Glutamatergic neuron (in vitro differentiated cells): ENCODE measurements at regions not wholly inside any gene's neighbourhood (a gene's known extent, or its start where the extent isn't known, plus 50 kb on each side); places are given as distances from the start of the nearest gene placed in this dataset.

Source experiments
- DNase-seq: peaks from one replicate; pipeline ENCODE4 v3.0.0; 2022
- H3K27ac Mint-ChIP-seq: one replicate; pipeline ENCODE4 v1.8.0; 2020; ENCODE audit warnings: mild to moderate bottlenecking, mixed read lengths, inconsistent platforms; ENCODE audit not compliant: unreplicated experiment
- H3K27me3 Mint-ChIP-seq: one replicate; pipeline ENCODE4 v1.8.0; 2020; ENCODE audit warnings: mild to moderate bottlenecking, moderate library complexity, mixed read lengths, inconsistent platforms; ENCODE audit not compliant: unreplicated experiment
- H3K36me3 Mint-ChIP-seq: one replicate; pipeline ENCODE4 v1.8.0; 2020; ENCODE audit warnings: mild to moderate bottlenecking, mixed read lengths, inconsistent platforms; ENCODE audit not compliant: unreplicated experiment
- H3K4me1 Mint-ChIP-seq: one replicate; pipeline ENCODE4 v1.8.0; 2020; ENCODE audit warnings: mild to moderate bottlenecking, low read depth, mixed read lengths, inconsistent platforms; ENCODE audit not compliant: unreplicated experiment
- H3K4me3 Mint-ChIP-seq: one replicate; pipeline ENCODE4 v1.8.0; 2020; ENCODE audit warnings: mild to moderate bottlenecking, mixed read lengths, inconsistent platforms; ENCODE audit not compliant: unreplicated experiment
- H3K9me3 Mint-ChIP-seq: one replicate; pipeline ENCODE4 v1.8.0; 2020; ENCODE audit warnings: mild to moderate bottlenecking, moderate library complexity, mixed read lengths, inconsistent platforms; ENCODE audit not compliant: unreplicated experiment
- TF ChIP-seq, protein P1 (sequence below): fragments of 200-600 bp; sonication (generic); IDR thresholded peaks from one replicate; pipeline ENCODE4 v1.5.0; 2021; ENCODE audit not compliant: partially characterized antibody, unreplicated experiment

DNA sequence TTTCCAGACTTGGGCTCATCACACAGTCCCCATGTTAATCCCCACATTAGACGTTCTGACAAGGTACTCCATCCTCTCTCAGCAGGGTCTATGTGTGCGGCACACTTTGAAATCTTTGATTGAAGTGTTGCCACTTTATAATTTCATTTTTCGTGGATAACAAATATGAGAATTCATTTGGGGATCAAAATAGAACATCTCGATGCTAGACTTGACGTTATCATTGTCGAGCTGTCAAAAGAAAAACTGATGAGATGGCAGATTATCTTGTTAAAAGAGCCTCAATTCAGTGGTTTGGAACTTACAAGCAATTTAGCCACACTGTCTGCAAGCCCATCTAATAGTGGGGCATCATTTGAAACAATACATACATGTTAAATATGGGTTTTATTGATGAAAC lies 91.2 kb upstream of the SULT1C3 start:
- DNase-seq = no peak
- Mint-ChIP-seq H3K27ac (no peak overlapping the region), H3K36me3 (no peaks in the 10 kb centered on the region), H3K4me1 (no peaks in the 10 kb centered on the region), H3K4me3 (no peak overlapping the region), H3K27me3 (no peaks in the 10 kb centered on the region), H3K9me3 (no peaks in the 10 kb centered on the region)
- TF ChIP-seq, protein P1, sequence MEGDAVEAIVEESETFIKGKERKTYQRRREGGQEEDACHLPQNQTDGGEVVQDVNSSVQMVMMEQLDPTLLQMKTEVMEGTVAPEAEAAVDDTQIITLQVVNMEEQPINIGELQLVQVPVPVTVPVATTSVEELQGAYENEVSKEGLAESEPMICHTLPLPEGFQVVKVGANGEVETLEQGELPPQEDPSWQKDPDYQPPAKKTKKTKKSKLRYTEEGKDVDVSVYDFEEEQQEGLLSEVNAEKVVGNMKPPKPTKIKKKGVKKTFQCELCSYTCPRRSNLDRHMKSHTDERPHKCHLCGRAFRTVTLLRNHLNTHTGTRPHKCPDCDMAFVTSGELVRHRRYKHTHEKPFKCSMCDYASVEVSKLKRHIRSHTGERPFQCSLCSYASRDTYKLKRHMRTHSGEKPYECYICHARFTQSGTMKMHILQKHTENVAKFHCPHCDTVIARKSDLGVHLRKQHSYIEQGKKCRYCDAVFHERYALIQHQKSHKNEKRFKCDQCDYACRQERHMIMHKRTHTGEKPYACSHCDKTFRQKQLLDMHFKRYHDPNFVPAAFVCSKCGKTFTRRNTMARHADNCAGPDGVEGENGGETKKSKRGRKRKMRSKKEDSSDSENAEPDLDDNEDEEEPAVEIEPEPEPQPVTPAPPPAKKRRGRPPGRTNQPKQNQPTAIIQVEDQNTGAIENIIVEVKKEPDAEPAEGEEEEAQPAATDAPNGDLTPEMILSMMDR = no peak

DNA sequence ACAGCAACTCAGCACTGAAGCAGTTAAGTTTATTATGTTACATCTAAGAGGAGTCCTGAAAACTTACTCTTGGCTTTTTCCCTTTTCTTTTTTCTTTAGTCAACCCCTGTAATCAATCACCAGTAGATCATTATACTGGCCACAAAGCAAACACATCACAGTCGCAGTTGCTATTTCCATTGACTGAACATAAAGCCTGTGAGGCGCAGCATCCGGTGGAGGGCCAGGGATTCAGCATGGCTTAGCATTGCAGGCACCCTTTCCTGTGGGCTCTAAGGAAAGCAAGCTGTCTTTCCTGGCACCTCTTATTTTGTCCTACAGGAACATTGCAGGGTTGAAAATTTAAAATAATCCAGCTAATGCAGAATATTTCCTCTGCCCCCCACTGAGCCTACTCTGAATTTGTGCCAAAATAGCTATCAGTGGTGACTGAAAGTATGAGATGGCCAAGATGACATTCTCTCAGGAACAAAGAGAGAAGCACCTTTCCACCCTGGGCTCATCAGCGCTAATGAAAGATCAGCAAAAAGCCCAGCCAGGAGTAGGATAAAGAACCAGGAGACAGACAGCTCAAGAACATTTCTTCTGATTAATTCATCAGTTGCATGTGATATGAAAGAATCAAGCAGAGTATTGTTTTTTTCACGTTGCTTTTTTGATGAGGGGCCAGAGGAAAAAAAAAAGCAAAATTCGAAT lies 85.3 kb upstream of the SULT1C3 start:
- H3K4me1 Mint-ChIP-seq = no peaks in the 10 kb centered on the region
- H3K27ac Mint-ChIP-seq = no peak overlapping the region
- no peak overlapping the region for H3K4me3 Mint-ChIP-seq
- H3K9me3 Mint-ChIP-seq = no peaks in the 10 kb centered on the region
- no peaks in the 10 kb centered on the region for H3K27me3 Mint-ChIP-seq
- no peak for DNase-seq
- TF ChIP-seq, protein P1 = no peak
- no peaks in the 10 kb centered on the region for H3K36me3 Mint-ChIP-seq

DNA sequence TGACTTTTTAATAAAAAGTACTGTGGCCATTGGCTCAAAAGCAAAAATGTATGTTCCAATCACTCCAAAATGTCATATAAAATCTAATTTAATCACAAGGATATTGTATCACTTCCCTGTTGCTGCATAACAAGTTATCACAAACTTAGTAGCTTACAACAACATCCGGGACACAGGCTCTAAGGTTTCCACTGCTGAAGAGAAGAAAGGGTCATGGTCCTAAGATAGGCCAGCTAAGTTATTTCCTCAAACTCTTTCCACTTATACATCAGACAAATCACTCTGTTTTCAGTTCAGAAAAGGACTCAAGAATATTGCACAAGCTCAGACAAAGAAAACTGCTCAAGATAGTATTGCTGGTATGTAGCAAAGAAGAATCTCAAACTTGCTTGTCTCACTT lies 78.5 kb upstream of the SULT1C3 start:
- TF ChIP-seq, protein P1 = no peak
- DNase-seq = no peak
- Mint-ChIP-seq H3K4me1 (no peaks in the 10 kb centered on the region), H3K4me3 (no peak overlapping the region), H3K36me3 (no peaks in the 10 kb centered on the region), H3K27ac (no peak overlapping the region), H3K27me3 (no peaks in the 10 kb centered on the region), H3K9me3 (no peaks in the 10 kb centered on the region)

DNA sequence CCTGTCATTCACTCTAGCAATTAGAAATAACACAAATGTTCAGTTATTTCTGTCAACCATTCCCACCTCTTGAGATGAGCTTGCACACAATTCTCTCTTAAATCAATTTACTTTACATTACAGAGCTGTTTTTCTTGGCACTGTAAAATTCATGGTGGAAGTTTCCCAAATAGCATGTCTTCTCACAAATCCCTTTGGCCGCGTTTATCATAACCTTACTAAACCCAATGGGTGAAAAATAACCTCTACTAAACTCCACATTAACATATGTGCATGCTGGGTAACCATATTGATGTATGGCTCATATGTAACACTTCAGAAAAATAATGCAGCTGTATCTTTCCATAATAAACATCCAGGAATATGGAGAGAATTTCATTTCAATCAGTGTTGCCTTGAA lies 75.5 kb upstream of the SULT1C3 start:
- no peaks in the 10 kb centered on the region for H3K9me3 Mint-ChIP-seq
- H3K36me3 Mint-ChIP-seq = no peaks in the 10 kb centered on the region
- H3K27me3 Mint-ChIP-seq = no peaks in the 10 kb centered on the region
- H3K27ac Mint-ChIP-seq = no peak overlapping the region
- DNase-seq = no peak
- TF ChIP-seq, protein P1 = no peak
- H3K4me1 Mint-ChIP-seq = no peaks in the 10 kb centered on the region
- H3K4me3 Mint-ChIP-seq = no peak overlapping the region

DNA sequence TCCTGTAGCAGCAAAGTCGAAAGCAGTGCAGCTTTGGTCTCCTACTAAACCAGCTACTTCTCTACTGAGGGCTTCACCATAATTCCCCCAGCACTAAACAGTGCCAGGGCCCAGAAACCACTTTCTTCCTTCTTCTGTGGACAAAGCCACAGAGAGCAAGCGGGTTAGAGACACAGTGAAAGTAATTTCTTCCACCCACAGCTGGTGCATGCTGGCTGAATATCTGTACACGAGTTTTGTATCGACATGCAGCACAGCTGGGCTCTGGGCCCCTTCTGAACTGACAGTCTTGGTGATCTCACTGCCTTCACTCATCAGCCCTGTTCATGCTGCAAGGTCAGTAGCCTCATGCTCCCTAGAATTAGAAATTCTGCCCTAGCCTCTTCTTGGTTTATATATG lies 74.0 kb upstream of the SULT1C3 start:
- Mint-ChIP-seq H3K27ac (no peak overlapping the region), H3K4me3 (no peak overlapping the region), H3K36me3 (no peaks in the 10 kb centered on the region), H3K4me1 (no peaks in the 10 kb centered on the region), H3K9me3 (no peaks in the 10 kb centered on the region), H3K27me3 (no peaks in the 10 kb centered on the region)
- peak; percentile 13 for DNase-seq
- TF ChIP-seq, protein P1 = no peak
